Adrenal gland (tissue), 9 donors: ENCODE measurements at regions not wholly inside any gene's neighbourhood (a gene's known extent, or its start where the extent isn't known, plus 50 kb on each side); places are given as distances from the start of the nearest gene placed in this dataset.

ENCODE experiments used
- DNase-seq, 7 donors: peaks; one replicate each; pipeline ENCODE4 v3.0.0-alpha.2; 2019 to 2020
- H3K27ac ChIP-seq, 5 donors: fragments of 200-600 bp; sonication (generic) in 4 of 5; 1 replicate in 3 of 5; 2 replicates in 2 of 5; pipeline versions ENCODE4 v1.5.1 to v1.8.0; 2016 to 2020; ENCODE audit warnings: mild to moderate bottlenecking in 1 of 5
- H3K27me3 ChIP-seq: fragments of 200-600 bp; 2 replicates; pipeline ENCODE4 v1.8.0; 2021
- H3K36me3 ChIP-seq, 2 donors: fragments of 200-600 bp; replicated peaks in 1 of 2; 1 replicate in 1 of 2; 2 replicates in 1 of 2; pipeline versions ENCODE4 v1.5.1 to v1.8.0; 2018 to 2022
- H3K4me1 ChIP-seq, 2 donors: fragments of 200-600 bp; replicated peaks in 1 of 2; 1 replicate in 1 of 2; 2 replicates in 1 of 2; pipeline versions ENCODE4 v1.5.1 to v1.8.0; 2018 to 2021
- H3K4me3 ChIP-seq, 4 donors: fragments of 200-600 bp; sonication (generic) in 3 of 4; one replicate each; pipeline ENCODE4 v1.5.1; 2016 to 2018
- H3K9me3 ChIP-seq, 3 donors: fragments of 200-600 bp; sonication (generic) in 1 of 3; replicated peaks in 1 of 3; 1 replicate in 2 of 3; 2 replicates in 1 of 3; pipeline versions ENCODE4 v1.5.1 to v1.8.0; 2016 to 2021
- CTCF ChIP-seq, 6 experiments: fragments of 450-650 bp in 4 of 6; fragments of 200-600 bp in 2 of 6; sonication (generic) in 1 of 6; IDR thresholded peaks; 1 replicate in 5 of 6; 2 replicates in 1 of 6; pipeline versions ENCODE4 v1.5.1 to v1.8.0; 2016 to 2021; ENCODE audit warnings: antibody characterized with exemption in 6 of 6, mild to moderate bottlenecking in 2 of 6, moderate library complexity in 1 of 6
- POLR2A ChIP-seq, 2 donors: fragments of 450-650 bp; IDR thresholded peaks; one replicate each; pipeline ENCODE4 v1.6.1; 2017; ENCODE audit warnings: antibody characterized with exemption in 2 of 2, mild to moderate bottlenecking in 2 of 2, moderate library complexity in 1 of 2
- WGBS, 4 donors: extraction: QIAGEN DNeasy Blood & Tissue Kit in 2 of 4; methylation state at CpG; one replicate each; pipeline versions ENCODE4 v1.1.5 to v1.1.7; 2013 to 2017; 5-methylcytosine and 5-hydroxymethylcytosine counted together
- intact Hi-C, 2 donors: fragments of 100-400 bp; cut with DNase I; formaldehyde crosslinking; loops; one replicate each; pipeline versions ENCODE4 v1.14.1 to v1.15.0; 2022 to 2023
- donor health status: healthy with polysubstance abuse.
- donor health status: Bipolar disorder and iron deficiency.
- donor health status: DM: yes; HTN: yes; CAD: no.
- donor health status: DM: no; HTN: no; CAD: no.
- donor health status: DM: no; HTN: no; CAD: no.

- Histone ChIP-seq H3K9me3 (no peaks in the 10 kb centered on the region), H3K4me3 (no peak overlapping the region), H3K27ac (no peak overlapping the region), H3K36me3 (no peaks in the 10 kb centered on the region), H3K27me3 (no peaks in the 10 kb centered on the region), H3K4me1 (no peaks in the 10 kb centered on the region)
- intact Hi-C loops: no loop called here
- 52 to 74% (median 69%) methylated on average over 4 to 6 of the region's 6 CpGs for WGBS, 4 donors
- TF ChIP-seq POLR2A (IDR thresholded peaks at IDR 0.05) (no peak), CTCF (IDR thresholded peaks at IDR 0.05) (no peak)
- DNase-seq: no peak
Measured at GRCh38 chr1:30492451-30492850, 230.9 kb downstream of the MATN1 start.

- H3K4me3 ChIP-seq: no peak overlapping the region
- H3K27me3 ChIP-seq: no peaks in the 10 kb centered on the region
- 66 to 74% (median 70%) methylated on average over 4 of the region's 4 CpGs for WGBS, 4 donors
- intact Hi-C loops: no loop called here
- no peak for DNase-seq
- H3K27ac ChIP-seq: no peak overlapping the region
- no peaks in the 10 kb centered on the region for H3K9me3 ChIP-seq
- no peaks in the 10 kb centered on the region for H3K36me3 ChIP-seq
- no peaks in the 10 kb centered on the region for H3K4me1 ChIP-seq
- TF ChIP-seq POLR2A (IDR thresholded peaks at IDR 0.05): no peak
- no peak for TF ChIP-seq CTCF (IDR thresholded peaks at IDR 0.05)
Measured at GRCh38 chr1:30491831-30492230, 231.6 kb downstream of the MATN1 start.

- H3K27ac ChIP-seq: no peak overlapping the region
- TF ChIP-seq CTCF (IDR thresholded peaks at IDR 0.05) (no peak), POLR2A (IDR thresholded peaks at IDR 0.05) (no peak)
- no peaks in the 10 kb centered on the region for H3K4me1 ChIP-seq
- intact Hi-C loops: no loop called here
- H3K27me3 ChIP-seq: no peaks in the 10 kb centered on the region
- no peaks in the 10 kb centered on the region for H3K9me3 ChIP-seq
- H3K36me3 ChIP-seq: no peaks in the 10 kb centered on the region
- DNase-seq: no peak
- 55 to 76% (median 63%) methylated on average over 3 of the region's 3 CpGs for WGBS, 4 donors
- H3K4me3 ChIP-seq: no peak overlapping the region
Measured at GRCh38 chr1:30490554-30491053, 232.8 kb downstream of the MATN1 start.

- intact Hi-C loops: no loop called here
- Histone ChIP-seq H3K36me3 (no peaks in the 10 kb centered on the region), H3K9me3 (no peaks in the 10 kb centered on the region), H3K4me1 (no peaks in the 10 kb centered on the region), H3K4me3 (no peak overlapping the region), H3K27ac (no peak overlapping the region), H3K27me3 (no peaks in the 10 kb centered on the region)
- TF ChIP-seq CTCF (IDR thresholded peaks at IDR 0.05) (no peak), POLR2A (IDR thresholded peaks at IDR 0.05) (no peak)
- WGBS, 4 donors: 80 to 95% (median 91%) methylated on average over 3 of the region's 3 CpGs
- no peak for DNase-seq
Measured at GRCh38 chr1:30489737-30490389, 233.5 kb downstream of the MATN1 start.
